T-helper 22 cell (primary cell): ENCODE measurements at regions not wholly inside any gene's neighbourhood (a gene's known extent, or its start where the extent isn't known, plus 50 kb on each side); places are given as distances from the start of the nearest gene placed in this dataset.
"Not testable (repeated sequence)": the region's sequence is repeated elsewhere in the genome, so short reads cannot be mapped to it uniquely, and the experiment has no call there.

Source experiments
- DNase-seq: peaks from one replicate; pipeline ENCODE4 v3.0.0-alpha.2; 2020; ENCODE audit warnings: low read depth

GRCh38 chr3:110327870-110328269, 743.7 kb upstream of the NECTIN3 start:
- DNase-seq: no peak

GRCh38 chr3:110331562-110331961, 740.1 kb upstream of the NECTIN3 start:
- DNase-seq: not testable (repeated sequence)

GRCh38 chr3:110332629-110333028, 739.0 kb upstream of the NECTIN3 start:
- DNase-seq: no peak

- no peak for DNase-seq
Measured at GRCh38 chr3:110341047-110341446, 730.6 kb upstream of the NECTIN3 start.

- no peak for DNase-seq
Measured at GRCh38 chr3:110343376-110343775, 728.2 kb upstream of the NECTIN3 start.

- DNase-seq: no peak
Measured at GRCh38 chr3:110343945-110344344, 727.7 kb upstream of the NECTIN3 start.

- DNase-seq: no peak
Measured at GRCh38 chr3:110344487-110344886, 727.1 kb upstream of the NECTIN3 start.

- DNase-seq: no peak
Measured at GRCh38 chr3:110344897-110345767, 726.5 kb upstream of the NECTIN3 start.

GRCh38 chr3:110349295-110349694, 722.3 kb upstream of the NECTIN3 start:
- no peak for DNase-seq

- DNase-seq: no peak
Measured at GRCh38 chr3:110352841-110353604, 718.6 kb upstream of the NECTIN3 start.

GRCh38 chr3:110362751-110363150, 708.9 kb upstream of the NECTIN3 start:
- no peak for DNase-seq

GRCh38 chr3:110367289-110367688, 704.3 kb upstream of the NECTIN3 start:
- not testable (repeated sequence) for DNase-seq

- no peak for DNase-seq
Measured at GRCh38 chr3:110375751-110376518, 695.7 kb upstream of the NECTIN3 start.

- no peak for DNase-seq
Measured at GRCh38 chr3:110378481-110378880, 693.1 kb upstream of the NECTIN3 start.

GRCh38 chr3:110381992-110382391, 689.6 kb upstream of the NECTIN3 start:
- no peak for DNase-seq

GRCh38 chr3:110383356-110383755, 688.3 kb upstream of the NECTIN3 start:
- DNase-seq: no peak

- no peak for DNase-seq
Measured at GRCh38 chr3:110384601-110385000, 687.0 kb upstream of the NECTIN3 start.

- no peak for DNase-seq
Measured at GRCh38 chr3:110389005-110389404, 682.6 kb upstream of the NECTIN3 start.

- no peak for DNase-seq
Measured at GRCh38 chr3:110390372-110390771, 681.2 kb upstream of the NECTIN3 start.

- DNase-seq: no peak
Measured at GRCh38 chr3:110391042-110391441, 680.6 kb upstream of the NECTIN3 start.

- DNase-seq: no peak
Measured at GRCh38 chr3:110391640-110392395, 679.8 kb upstream of the NECTIN3 start.

- DNase-seq: no peak
Measured at GRCh38 chr3:110393941-110394340, 677.7 kb upstream of the NECTIN3 start.
